OCI-LY3 (cell line): ENCODE measurements at regions not wholly inside any gene's neighbourhood (a gene's known extent, or its start where the extent isn't known, plus 50 kb on each side); places are given as distances from the start of the nearest gene placed in this dataset.
"Not testable (repeated sequence)": the region's sequence is repeated elsewhere in the genome, so short reads cannot be mapped to it uniquely, and the experiment has no call there.

Experiments
- H2AFZ ChIP-seq: fragments of 200-600, 300-600 bp; shearing (Covaris generic); 2 replicates; pipeline ENCODE4 v1.6.0; 2014; ENCODE audit warnings: antibody characterized with exemption, low read depth, low read length
- H3K27ac ChIP-seq: fragments of 200-600, 300-600 bp; sonication (generic); 2 replicates; pipeline ENCODE4 v1.5.1; 2014; ENCODE audit warnings: mild to moderate bottlenecking, low read length, moderate library complexity, mixed read lengths
- H3K27me3 ChIP-seq: fragments of 200-600, 300-600 bp; sonication (generic); 2 replicates; pipeline ENCODE4 v1.6.1; 2014; ENCODE audit warnings: low read depth, low read length, mixed read lengths
- H3K36me3 ChIP-seq: fragments of 200-600, 300-600 bp; sonication (generic); replicated peaks from 2 replicates; pipeline ENCODE3; 2014; ENCODE audit warnings: low read depth, low read length, mixed read lengths
- H3K4me1 ChIP-seq: fragments of 300-600, 200-600 bp; sonication (generic); 2 replicates; pipeline ENCODE4 v1.6.1; 2014; ENCODE audit warnings: low read length, mixed read lengths
- H3K4me2 ChIP-seq: fragments of 200-600, 300-600 bp; sonication (generic); 2 replicates; pipeline ENCODE4 v1.6.1; 2014; ENCODE audit warnings: low read length, mixed read lengths
- H3K4me3 ChIP-seq: fragments of 300-600, 200-600 bp; sonication (generic); 2 replicates; pipeline ENCODE4 v1.5.1; 2014; ENCODE audit warnings: antibody characterized with exemption, mild to moderate bottlenecking, low read length, moderate library complexity
- H3K79me2 ChIP-seq: fragments of 300-600, 200-600 bp; shearing (Covaris generic); 2 replicates; pipeline ENCODE4 v1.6.1; 2014; ENCODE audit warnings: mild to moderate bottlenecking, low read length, mixed read lengths
- H3K9ac ChIP-seq: fragments of 300-600, 200-600 bp; shearing (Covaris generic); 2 replicates; pipeline ENCODE4 v1.6.0; 2014; ENCODE audit warnings: mild to moderate bottlenecking, low read length, moderate library complexity
- H3K9me3 ChIP-seq: fragments of 200-600, 300-600 bp; shearing (Covaris generic); 2 replicates; pipeline ENCODE4 v1.6.1; 2014; ENCODE audit warnings: low read length, mixed read lengths; ENCODE audit not compliant: insufficient read depth
- H4K20me1 ChIP-seq: fragments of 200-600, 300-600 bp; sonication (generic); 2 replicates; pipeline ENCODE4 v1.6.1; 2016; ENCODE audit warnings: low read length, mixed read lengths; ENCODE audit not compliant: insufficient read depth
- CTCF ChIP-seq: fragments of 200-600, 300-600 bp; sonication (generic); IDR thresholded peaks from 2 replicates; pipeline ENCODE4 v1.5.1; 2014; ENCODE audit warnings: antibody characterized with exemption, low read length, low read depth
- EZH2phosphoT487 ChIP-seq: fragments of 200-600 bp; shearing (Covaris generic); IDR thresholded peaks from 2 replicates; pipeline ENCODE4 v1.6.1; 2018; ENCODE audit warnings: antibody characterized with exemption, mixed run types, low read depth

- H4K20me1 ChIP-seq = no peaks in the 10 kb centered on the region
- H3K4me2 ChIP-seq = peak overlapping the region; percentile 59
- no peak overlapping the region for H3K27ac ChIP-seq
- peak overlapping the region; percentile 15 for H3K4me3 ChIP-seq
- no peaks in the 10 kb centered on the region for H3K9me3 ChIP-seq
- no peaks in the 10 kb centered on the region for H3K27me3 ChIP-seq
- H3K9ac ChIP-seq = no peak overlapping the region
- TF ChIP-seq EZH2phosphoT487 (no peak), CTCF (peak; percentile 30)
- H3K4me1 ChIP-seq = peaks cover 12% of the 10 kb centered on the region
- peak overlapping the region; percentile 59; the same call in 1 of the 2 replicates for H2AFZ ChIP-seq
- H3K36me3 ChIP-seq = no peaks in the 10 kb centered on the region
- no peaks in the 10 kb centered on the region for H3K79me2 ChIP-seq
These were observed 670.1 kb upstream of the LCORL start for GRCh38 chr4:18691431-18692200.

- no peak overlapping the region for H3K4me3 ChIP-seq
- H3K9ac ChIP-seq = no peak overlapping the region
- TF ChIP-seq CTCF (no peak), EZH2phosphoT487 (no peak)
- H3K36me3 ChIP-seq = no peaks in the 10 kb centered on the region
- H3K4me2 ChIP-seq = peak overlapping the region; percentile 59; the same call in 1 of the 2 replicates
- no peaks in the 10 kb centered on the region for H3K27me3 ChIP-seq
- no peaks in the 10 kb centered on the region for H4K20me1 ChIP-seq
- no peak overlapping the region for H3K27ac ChIP-seq
- H3K79me2 ChIP-seq = no peaks in the 10 kb centered on the region
- peaks cover 12% of the 10 kb centered on the region for H3K4me1 ChIP-seq
- no peak overlapping the region for H2AFZ ChIP-seq
- H3K9me3 ChIP-seq = no peaks in the 10 kb centered on the region
These were observed 668.9 kb upstream of the LCORL start for GRCh38 chr4:18690291-18690955.

- no peaks in the 10 kb centered on the region for H3K27me3 ChIP-seq
- no peak overlapping the region for H2AFZ ChIP-seq
- H3K79me2 ChIP-seq = no peaks in the 10 kb centered on the region
- peak; percentile 90 for TF ChIP-seq CTCF
- TF ChIP-seq EZH2phosphoT487 = no peak
- H4K20me1 ChIP-seq = no peaks in the 10 kb centered on the region
- no peak overlapping the region for H3K9ac ChIP-seq
- no peaks in the 10 kb centered on the region for H3K36me3 ChIP-seq
- no peak overlapping the region for H3K27ac ChIP-seq
- no peak overlapping the region for H3K4me2 ChIP-seq
- H3K4me3 ChIP-seq = no peak overlapping the region
- H3K9me3 ChIP-seq = no peaks in the 10 kb centered on the region
- H3K4me1 ChIP-seq = peaks cover 12% of the 10 kb centered on the region
These were observed 668.0 kb upstream of the LCORL start for GRCh38 chr4:18689308-18690115.

GRCh38 chr4:18688351-18688750 lies 666.8 kb upstream of the LCORL start:
- not testable (repeated sequence) for H3K36me3 ChIP-seq, H4K20me1 ChIP-seq, H3K27ac ChIP-seq, H3K27me3 ChIP-seq, H3K4me3 ChIP-seq, H3K4me2 ChIP-seq, H3K79me2 ChIP-seq, H3K9me3 ChIP-seq, H3K9ac ChIP-seq, H2AFZ ChIP-seq
- peaks cover 12% of the 10 kb centered on the region for H3K4me1 ChIP-seq
